Stimulated activated CD8-positive, alpha-beta memory T cell treated with anti-CD3 and anti-CD28 coated beads, Interleukin-12 subunit alpha, Interleukin-12 subunit beta, amount 100 ng/mL, for 1 hour (primary cell): ENCODE measurements at regions not wholly inside any gene's neighbourhood (a gene's known extent, or its start where the extent isn't known, plus 50 kb on each side); places are given as distances from the start of the nearest gene placed in this dataset.
"Not testable (repeated sequence)": the region's sequence is repeated elsewhere in the genome, so short reads cannot be mapped to it uniquely, and the experiment has no call there.

Experiments used
- DNase-seq: peaks from one replicate; pipeline ENCODE4 v3.0.0-alpha.2; 2020; ENCODE audit warnings: low read depth

- DNase-seq, result no peak
Observed at GRCh38 chr1:168490306-168490705, 53.5 kb downstream of the XCL2 start.

- no peak for DNase-seq
Observed at GRCh38 chr1:168488138-168488537, 55.7 kb downstream of the XCL2 start.

DNA sequence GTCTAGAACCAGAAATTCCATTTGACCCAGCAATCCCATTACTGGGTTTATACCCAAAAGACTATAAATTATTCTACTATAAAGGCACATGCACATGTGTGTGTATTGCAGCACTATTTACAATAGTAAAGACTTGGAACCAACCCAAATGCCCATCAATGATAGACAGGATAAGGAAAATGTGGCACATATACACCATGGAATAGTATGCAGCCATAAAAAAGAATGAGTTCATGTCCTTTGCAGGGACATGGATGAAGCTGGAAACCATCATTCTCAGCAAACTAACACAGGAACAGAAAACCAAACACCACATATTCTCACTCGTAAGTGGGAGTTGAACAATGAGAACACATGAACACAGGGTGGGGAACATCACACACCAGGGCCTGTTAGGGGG lies 57.0 kb downstream of the XCL2 start:
- DNase-seq, result not testable (repeated sequence)

DNA sequence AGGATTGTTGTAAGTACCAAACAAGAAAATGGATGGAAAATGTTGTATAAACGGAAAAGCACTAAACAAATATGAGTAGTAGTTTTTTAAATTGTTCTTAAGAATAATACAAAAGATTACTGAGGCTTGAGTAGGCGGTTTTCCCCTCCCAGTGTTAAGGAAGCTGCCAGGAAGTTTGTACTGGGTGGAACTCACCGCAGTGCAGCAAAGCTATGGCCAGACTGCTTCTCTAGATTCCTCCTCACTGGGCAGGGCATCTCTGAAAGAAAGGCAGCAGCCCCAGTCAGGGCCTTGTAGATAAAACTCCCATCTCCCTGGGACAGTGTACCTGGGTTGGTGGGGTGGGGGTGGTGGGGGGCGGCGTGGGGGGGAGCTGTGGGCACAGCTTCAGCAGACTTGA lies 58.7 kb downstream of the XCL2 start:
- DNase-seq, result no peak

DNA sequence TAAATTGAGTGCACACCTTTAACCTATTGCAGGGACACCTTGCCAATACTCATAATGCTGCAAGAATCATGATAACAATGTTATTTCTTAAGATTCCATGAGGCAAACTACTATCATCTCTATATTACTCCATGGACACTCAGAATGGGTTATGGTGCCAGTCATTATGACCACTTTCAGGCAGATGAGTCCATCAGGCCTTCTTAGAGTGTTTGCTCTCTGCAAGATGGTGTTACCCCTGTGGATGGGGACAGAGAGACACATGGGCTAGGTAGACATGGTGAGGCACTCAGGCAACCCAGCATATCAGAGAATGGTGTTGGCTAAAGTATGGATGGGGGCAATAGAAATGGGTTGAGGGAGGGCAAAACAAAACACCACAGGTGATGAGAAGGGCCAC lies 59.7 kb downstream of the XCL2 start:
- DNase-seq, result no peak

DNA sequence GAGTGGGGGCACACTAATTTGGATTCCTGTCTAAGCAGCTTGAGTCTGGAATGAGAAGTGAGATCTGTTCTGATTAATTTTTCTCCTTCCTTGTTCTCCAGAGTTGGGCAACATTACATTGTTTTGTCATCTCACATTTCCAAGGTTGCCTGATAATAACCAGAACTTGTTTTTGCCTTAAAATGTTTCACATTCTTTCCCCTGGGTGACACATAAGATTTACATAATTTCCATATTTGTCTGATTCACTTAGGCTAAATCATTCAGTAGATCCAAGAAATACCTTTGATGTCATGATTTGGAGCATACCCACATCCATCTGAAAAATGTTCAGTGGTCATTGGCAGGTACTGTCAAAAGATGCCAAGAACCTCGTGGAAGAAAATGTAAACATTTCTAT lies 60.3 kb downstream of the XCL2 start:
- DNase-seq, result no peak

DNA sequence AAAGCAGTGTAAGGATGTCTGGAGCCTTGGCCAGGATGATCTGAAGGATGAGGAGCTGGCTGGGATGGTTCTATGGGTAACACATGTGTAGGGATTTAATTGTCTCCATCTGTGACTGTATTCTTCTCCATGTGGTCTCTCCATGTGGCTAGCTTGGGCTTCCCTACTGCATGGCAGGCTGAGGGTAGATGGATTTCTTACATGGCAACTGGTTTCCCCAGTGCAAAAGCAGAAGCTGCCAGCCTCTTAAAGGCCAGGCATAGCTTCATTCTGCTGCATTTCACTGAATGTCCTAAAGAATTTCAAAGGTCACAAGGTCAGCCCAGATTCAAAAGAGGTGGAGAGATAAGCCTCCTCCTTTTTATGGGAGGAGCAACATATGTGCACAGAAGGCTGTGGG lies 61.7 kb downstream of the XCL2 start:
- DNase-seq, result no peak

- DNase-seq, result no peak
Observed at GRCh38 chr1:168481586-168481985, 62.2 kb downstream of the XCL2 start.

DNA sequence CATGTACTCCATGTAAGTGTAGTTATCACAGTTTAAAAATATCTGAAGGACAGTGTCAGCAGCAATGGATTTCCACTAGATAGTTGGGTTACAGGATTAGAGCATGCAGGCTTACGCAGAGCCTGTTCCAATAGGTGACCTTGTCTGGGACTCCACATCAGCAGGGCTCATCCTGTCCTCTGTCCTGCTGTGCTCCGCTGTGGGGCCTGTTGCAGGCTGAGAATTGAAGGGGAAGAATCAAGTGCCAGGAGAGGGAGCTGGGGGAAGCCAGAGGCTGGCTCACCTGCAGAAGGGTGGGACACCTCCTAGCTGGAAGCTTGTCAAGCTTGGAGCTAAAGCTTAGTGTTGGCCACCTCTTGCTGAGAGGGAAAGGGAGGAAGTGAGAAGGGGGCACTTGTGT lies 62.8 kb downstream of the XCL2 start:
- DNase-seq, result no peak

- no peak for DNase-seq
Observed at GRCh38 chr1:168477792-168478191, 66.0 kb downstream of the XCL2 start.

- no peak for DNase-seq
Observed at GRCh38 chr1:168476588-168477385, 67.0 kb downstream of the XCL2 start.

DNA sequence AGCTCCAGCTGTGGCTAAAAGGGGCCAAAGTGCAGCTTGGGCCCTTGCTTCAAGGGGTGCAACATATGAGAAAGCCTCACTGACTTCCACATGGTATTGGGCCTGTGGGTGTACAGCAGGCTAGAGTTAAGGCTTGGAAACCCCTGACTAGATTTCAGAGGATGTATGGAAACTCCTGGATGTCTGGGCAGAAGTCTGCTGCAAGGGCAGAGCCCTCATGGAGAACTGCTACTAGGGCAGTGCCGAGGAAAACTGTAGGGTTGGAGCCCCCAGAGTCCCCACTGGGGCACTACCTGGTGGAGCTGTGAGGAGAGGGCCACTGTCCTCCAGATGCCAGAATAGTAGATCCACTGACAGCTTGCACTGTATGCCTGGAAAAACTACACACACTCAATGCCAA lies 69.5 kb downstream of the XCL2 start:
- DNase-seq, result no peak

- no peak for DNase-seq
Observed at GRCh38 chr1:168473126-168473525, 70.7 kb downstream of the XCL2 start.

DNA sequence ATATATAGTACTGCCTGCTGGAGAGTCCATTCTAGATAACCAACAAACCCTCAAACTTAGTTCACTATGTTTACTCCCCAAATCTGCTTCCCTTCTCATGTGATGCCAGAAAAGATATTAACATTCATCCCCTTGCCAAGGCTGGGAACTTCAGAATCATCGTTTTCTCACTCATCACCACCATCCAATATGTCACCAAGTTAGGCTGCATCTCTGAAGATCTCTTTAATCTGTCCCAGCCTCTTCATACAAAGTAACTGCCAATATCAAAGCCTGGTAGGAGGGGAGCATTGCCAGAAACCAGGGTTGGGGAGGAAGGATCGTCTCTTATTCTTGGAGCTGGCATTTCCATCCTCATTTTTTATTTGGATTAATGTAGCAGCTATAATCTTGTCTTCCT lies 71.6 kb downstream of the XCL2 start:
- no peak for DNase-seq

GRCh38 chr1:168470901-168471431 lies 72.8 kb downstream of the XCL2 start:
- DNase-seq, result no peak

DNA sequence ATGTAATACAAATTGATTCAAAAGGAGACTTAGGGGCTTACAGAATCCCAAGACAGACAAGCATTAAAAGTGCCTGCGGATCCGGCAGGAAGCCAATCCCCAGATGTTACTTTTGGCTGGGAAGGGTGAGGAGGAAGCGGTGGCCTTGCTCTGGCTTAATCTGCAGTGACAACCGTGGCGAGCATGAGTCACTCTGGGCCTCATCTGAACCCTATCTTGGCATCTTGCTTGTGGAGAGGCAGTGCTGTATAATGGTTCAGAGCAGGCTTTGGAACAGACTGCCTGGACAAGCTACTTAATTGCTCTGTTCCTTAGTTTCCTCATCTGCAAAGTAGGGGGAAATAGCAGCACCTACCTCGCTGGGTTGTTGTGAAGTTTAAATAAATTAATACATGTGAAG lies 74.1 kb downstream of the XCL2 start:
- peak; percentile 27 for DNase-seq

- no peak for DNase-seq
Observed at GRCh38 chr1:168468822-168469221, 75.0 kb downstream of the XCL2 start.

DNA sequence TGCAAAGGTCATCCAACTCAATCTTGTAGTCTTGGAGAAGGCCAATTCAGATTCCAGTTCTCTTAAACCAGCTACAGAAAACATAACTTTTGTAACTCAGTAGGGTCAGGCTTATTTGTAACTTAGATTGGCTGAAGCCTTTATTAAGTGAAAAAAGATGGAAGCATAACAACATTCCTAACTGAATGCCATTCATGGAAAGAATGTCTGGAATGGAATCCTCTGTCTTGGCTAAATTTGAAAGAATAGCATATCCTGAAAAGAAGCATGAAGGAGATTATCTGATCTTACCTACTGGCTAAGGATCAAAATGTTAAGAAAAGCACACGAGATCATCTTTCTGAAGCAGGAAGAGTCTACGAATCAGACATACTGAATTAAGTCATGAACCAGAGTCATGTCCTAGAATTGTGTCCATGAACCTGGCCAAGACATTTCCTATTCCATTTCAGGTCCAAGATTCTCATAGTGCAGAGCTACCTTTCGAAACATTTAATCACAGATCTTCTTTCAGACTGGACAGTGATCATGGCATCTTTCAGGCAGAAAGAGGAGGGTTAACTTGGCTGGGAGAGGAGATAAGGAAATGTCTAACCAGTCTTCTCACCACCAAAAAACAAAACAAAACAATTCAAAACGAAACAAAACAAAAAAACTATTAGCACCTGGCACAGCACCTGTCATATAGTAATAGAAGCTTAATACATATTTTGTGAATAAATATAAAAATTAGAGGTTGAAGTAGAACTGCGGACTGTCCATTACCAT lies 75.6 kb downstream of the XCL2 start:
- DNase-seq, result no peak

DNA sequence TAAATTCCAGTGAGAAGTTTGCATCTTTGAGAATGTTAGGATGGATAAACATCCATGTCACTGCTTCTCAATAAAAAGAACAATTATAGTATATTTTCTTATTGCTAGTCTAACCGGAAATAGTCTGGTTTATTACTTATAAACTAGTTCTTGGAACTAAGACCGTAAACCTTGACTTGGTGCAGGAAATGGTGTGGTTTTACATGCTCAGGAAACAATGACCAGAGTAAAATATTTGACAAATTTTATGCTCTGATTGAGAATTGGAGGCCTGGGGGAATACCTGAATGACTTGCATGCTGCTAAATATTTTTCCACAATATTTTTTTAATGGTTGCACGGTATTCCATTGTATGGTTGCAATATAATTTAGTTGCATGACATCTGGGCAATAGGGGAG lies 76.3 kb downstream of the XCL2 start:
- no peak for DNase-seq

- no peak for DNase-seq
Observed at GRCh38 chr1:168466714-168467131, 77.1 kb downstream of the XCL2 start.

DNA sequence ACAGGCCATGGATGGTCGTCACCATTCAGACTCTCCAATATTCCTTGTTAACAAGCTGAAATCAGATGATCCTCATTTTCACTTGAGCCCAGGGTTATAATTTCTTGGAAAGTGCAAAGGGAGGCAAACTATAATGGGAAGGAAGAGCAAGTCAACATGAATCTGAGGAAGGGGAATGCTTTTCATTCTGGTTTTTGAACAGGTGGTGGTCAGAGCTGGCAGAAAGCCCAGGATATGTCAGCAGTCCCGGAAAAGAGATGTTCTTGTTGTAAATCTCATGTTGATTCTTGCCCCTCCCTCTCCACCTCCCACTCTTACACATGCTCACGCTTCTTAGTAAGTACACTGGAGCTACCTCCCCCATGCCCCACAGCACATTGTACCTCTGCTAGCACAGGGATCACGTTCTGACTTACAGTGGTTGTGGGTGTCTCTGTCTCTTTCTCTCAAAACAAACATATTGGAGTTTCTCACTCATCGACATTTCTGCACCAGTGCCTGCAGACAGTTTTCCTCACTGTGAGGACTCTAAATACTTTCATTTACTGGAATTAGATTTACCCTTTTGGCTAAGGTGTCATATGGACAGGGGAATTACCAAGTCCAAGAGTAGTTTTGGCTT lies 77.6 kb downstream of the XCL2 start:
- no peak for DNase-seq

GRCh38 chr1:168461108-168461507 lies 82.7 kb downstream of the XCL2 start:
- not testable (repeated sequence) for DNase-seq

DNA sequence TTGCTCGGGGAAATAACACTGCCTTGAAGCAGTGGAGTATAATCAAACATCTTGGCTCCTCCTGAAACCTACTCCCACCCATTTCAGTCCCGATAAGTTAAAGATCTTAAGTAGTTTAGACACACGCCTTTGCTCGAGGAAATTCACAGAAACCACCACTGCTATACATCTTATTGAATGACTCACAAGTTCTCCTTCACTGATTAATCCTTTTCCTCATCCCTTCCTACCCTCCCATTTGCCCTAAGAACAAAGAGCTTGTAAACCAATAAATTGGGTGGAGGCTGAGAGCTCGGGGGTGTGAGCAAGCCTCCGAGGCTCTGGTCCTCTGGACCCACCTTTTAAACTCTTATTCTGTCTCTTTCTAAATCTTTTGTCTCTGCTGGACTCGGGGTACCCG lies 86.5 kb downstream of the XCL2 start:
- DNase-seq, result not testable (repeated sequence)
